Natural killer cell (primary cell): ENCODE measurements at regions not wholly inside any gene's neighbourhood (a gene's known extent, or its start where the extent isn't known, plus 50 kb on each side); places are given as distances from the start of the nearest gene placed in this dataset.

Experiments
- ATAC-seq, 3 donors: fragments of 150-1000 bp in 2 of 3; fragments of 200-7000 bp in 1 of 3; cut with Tn5 transposase; 1 replicate in 1 of 3; 2 replicates in 2 of 3; pipeline ENCODE4 v1.10.0; 2021; ENCODE audit warnings: mild to moderate bottlenecking in 2 of 3, moderate library complexity in 2 of 3
- DNase-seq, 2 donors: peaks; one replicate each; pipeline versions ENCODE4 v3.0.0 to v3.0.0-alpha.2; 2013 to 2021; ENCODE audit warnings: mixed read lengths in 1 of 2
- H3K27ac ChIP-seq: one replicate; pipeline ENCODE4 v1.5.1; 2013; ENCODE audit warnings: mild to moderate bottlenecking, low read length
- H3K27me3 ChIP-seq: one replicate; pipeline ENCODE4 v1.6.1; 2013; ENCODE audit warnings: low read length; ENCODE audit not compliant: control insufficient read depth, insufficient read depth
- H3K36me3 ChIP-seq: one replicate; pipeline ENCODE4 v1.6.1; 2013; ENCODE audit warnings: low read length; ENCODE audit not compliant: control insufficient read depth, insufficient read depth
- H3K4me1 ChIP-seq: one replicate; pipeline ENCODE4 v1.6.1; 2013; ENCODE audit warnings: low read length; ENCODE audit not compliant: control insufficient read depth, insufficient read depth
- H3K4me3 ChIP-seq: one replicate; pipeline ENCODE4 v1.5.1; 2013; ENCODE audit warnings: low read length
- H3K9me3 ChIP-seq: one replicate; pipeline ENCODE4 v1.6.1; 2013; ENCODE audit warnings: low read length; ENCODE audit not compliant: control insufficient read depth, insufficient read depth
- H3K27ac Mint-ChIP-seq, 2 donors: one replicate each; pipeline ENCODE4 v1.8.0; 2022; ENCODE audit warnings: mild to moderate bottlenecking in 2 of 2, mixed read lengths in 2 of 2, moderate library complexity in 1 of 2
- H3K27me3 Mint-ChIP-seq, 2 donors: one replicate each; pipeline ENCODE4 v1.8.0; 2022; ENCODE audit warnings: low read depth in 2 of 2, mixed read lengths in 2 of 2
- H3K36me3 Mint-ChIP-seq: one replicate; pipeline ENCODE4 v1.8.0; 2022; ENCODE audit warnings: mixed read lengths
- H3K4me1 Mint-ChIP-seq, 2 donors: one replicate each; pipeline ENCODE4 v1.8.0; 2022; ENCODE audit warnings: mixed read lengths in 2 of 2
- H3K4me3 Mint-ChIP-seq: one replicate; pipeline ENCODE4 v1.8.0; 2022; ENCODE audit warnings: mild to moderate bottlenecking, moderate library complexity, mixed read lengths
- H3K9me3 Mint-ChIP-seq, 2 donors: one replicate each; pipeline ENCODE4 v1.8.0; 2022; ENCODE audit warnings: mixed read lengths in 2 of 2
- CTCF ChIP-seq: fragments of 200-600 bp; IDR thresholded peaks from one replicate; pipeline ENCODE4 v1.8.0; 2022; ENCODE audit warnings: antibody characterized with exemption
- whole genome bisulfite sequencing: methylation state at CpG from one replicate; pipeline ENCODE4 v1.1.7; 2013; ENCODE audit warnings: missing lambda C conversion rate; ENCODE audit not compliant: insufficient coverage; 5-methylcytosine and 5-hydroxymethylcytosine counted together
- intact Hi-C: fragments of 100-400 bp; cut with micrococcal nuclease; formaldehyde crosslinking; loops from one replicate; pipeline ENCODE4 v1.14.2; 2022

- Mint-ChIP-seq H3K27me3 (no peaks in the 10 kb centered on the region), H3K27ac (no peak overlapping the region), H3K9me3 (peaks cover 2 to 14% of the 10 kb centered on the region in 2 donors), H3K4me1 (no peaks in the 10 kb centered on the region), H3K4me3 (no peak overlapping the region), H3K36me3 (no peaks in the 10 kb centered on the region)
- no peak for TF ChIP-seq CTCF
- Histone ChIP-seq H3K9me3 (peaks cover 5% of the 10 kb centered on the region), H3K36me3 (no peaks in the 10 kb centered on the region), H3K27me3 (no peaks in the 10 kb centered on the region), H3K4me1 (no peaks in the 10 kb centered on the region), H3K27ac (no peak overlapping the region), H3K4me3 (no peak overlapping the region)
- intact Hi-C loops = no loop called here
- ATAC-seq (no peak), DNase-seq (no peak)
- 68% methylated on average over 2 of the region's 3 CpGs for WGBS
Observed at GRCh38 chr10:58985216-58985615, 191.2 kb upstream of the PHYHIPL start.

GRCh38 chr10:58989486-58990039, 186.9 kb upstream of the PHYHIPL start:
- no peak overlapping the region for H3K4me3 Mint-ChIP-seq
- no peak for DNase-seq
- no peak overlapping the region for H3K4me3 ChIP-seq

GRCh38 chr10:58990693-58991092, 185.8 kb upstream of the PHYHIPL start:
- peaks cover 2 to 11% of the 10 kb centered on the region in 2 donors for H3K9me3 Mint-ChIP-seq
- Histone ChIP-seq H3K27me3 (no peaks in the 10 kb centered on the region), H3K4me3 (no peak overlapping the region), H3K9me3 (peaks cover 8% of the 10 kb centered on the region), H3K4me1 (no peaks in the 10 kb centered on the region), H3K27ac (no peak overlapping the region), H3K36me3 (no peaks in the 10 kb centered on the region)
- WGBS = 90% methylated on average over 2 of the region's 2 CpGs
- intact Hi-C loops = no loop called here
- DNase-seq = no peak
- no peak overlapping the region for H3K27ac Mint-ChIP-seq
- no peak for TF ChIP-seq CTCF
- H3K27me3 Mint-ChIP-seq = no peaks in the 10 kb centered on the region
- H3K4me1 Mint-ChIP-seq = no peaks in the 10 kb centered on the region
- H3K36me3 Mint-ChIP-seq = no peaks in the 10 kb centered on the region
- no peak for ATAC-seq
- H3K4me3 Mint-ChIP-seq = no peak overlapping the region

More at GRCh38 chr10:58989486-58990039, 186.9 kb upstream of the PHYHIPL start:
- Histone ChIP-seq H3K4me1 (no peaks in the 10 kb centered on the region), H3K36me3 (no peaks in the 10 kb centered on the region), H3K27me3 (no peaks in the 10 kb centered on the region), H3K27ac (no peak overlapping the region), H3K9me3 (peaks cover 8% of the 10 kb centered on the region)
- intact Hi-C loops = no loop called here
- H3K36me3 Mint-ChIP-seq = no peaks in the 10 kb centered on the region
- no peak for TF ChIP-seq CTCF
- ATAC-seq = no peak
- H3K27me3 Mint-ChIP-seq = no peaks in the 10 kb centered on the region
- no peak overlapping the region for H3K27ac Mint-ChIP-seq
- H3K9me3 Mint-ChIP-seq = peaks cover 2 to 11% of the 10 kb centered on the region in 2 donors
- WGBS = 68% methylated on average over 2 of the region's 2 CpGs
- H3K4me1 Mint-ChIP-seq = no peaks in the 10 kb centered on the region

- ATAC-seq (no peak), DNase-seq (no peak)
- Mint-ChIP-seq H3K27ac (no peak overlapping the region), H3K4me1 (no peaks in the 10 kb centered on the region), H3K36me3 (no peaks in the 10 kb centered on the region), H3K27me3 (no peaks in the 10 kb centered on the region), H3K4me3 (no peak overlapping the region), H3K9me3 (peaks cover 3 to 11% of the 10 kb centered on the region in 2 donors)
- Histone ChIP-seq H3K9me3 (peaks cover 8% of the 10 kb centered on the region), H3K27ac (no peak overlapping the region), H3K36me3 (no peaks in the 10 kb centered on the region), H3K27me3 (no peaks in the 10 kb centered on the region), H3K4me1 (no peaks in the 10 kb centered on the region), H3K4me3 (no peak overlapping the region)
- intact Hi-C loops = no loop called here
- TF ChIP-seq CTCF = no peak
Observed at GRCh38 chr10:58991856-58992255, 184.6 kb upstream of the PHYHIPL start.
